ENCODE measurements at regions not wholly inside any gene's neighbourhood (a gene's known extent, or its start where the extent isn't known, plus 50 kb on each side); places are given as distances from the start of the nearest gene placed in this dataset.

GRCh38 chr15:37245358-37245757 is 145.0 kb upstream of the MEIS2 start:
- Histone ChIP-seq H3K27me3 (ENCODE audit: control insufficient read depth, insufficient read depth, low read length) (no peaks in the 10 kb centered on the region), H3K4me3 (ENCODE audit: low read depth, low read length) (no peak overlapping the region), H3K36me3 (ENCODE audit: control insufficient read depth, insufficient read depth, low read length) (no peaks in the 10 kb centered on the region)
- DNase-seq (ENCODE audit: low read depth) = no peak
- TF ChIP-seq, protein P1, sequence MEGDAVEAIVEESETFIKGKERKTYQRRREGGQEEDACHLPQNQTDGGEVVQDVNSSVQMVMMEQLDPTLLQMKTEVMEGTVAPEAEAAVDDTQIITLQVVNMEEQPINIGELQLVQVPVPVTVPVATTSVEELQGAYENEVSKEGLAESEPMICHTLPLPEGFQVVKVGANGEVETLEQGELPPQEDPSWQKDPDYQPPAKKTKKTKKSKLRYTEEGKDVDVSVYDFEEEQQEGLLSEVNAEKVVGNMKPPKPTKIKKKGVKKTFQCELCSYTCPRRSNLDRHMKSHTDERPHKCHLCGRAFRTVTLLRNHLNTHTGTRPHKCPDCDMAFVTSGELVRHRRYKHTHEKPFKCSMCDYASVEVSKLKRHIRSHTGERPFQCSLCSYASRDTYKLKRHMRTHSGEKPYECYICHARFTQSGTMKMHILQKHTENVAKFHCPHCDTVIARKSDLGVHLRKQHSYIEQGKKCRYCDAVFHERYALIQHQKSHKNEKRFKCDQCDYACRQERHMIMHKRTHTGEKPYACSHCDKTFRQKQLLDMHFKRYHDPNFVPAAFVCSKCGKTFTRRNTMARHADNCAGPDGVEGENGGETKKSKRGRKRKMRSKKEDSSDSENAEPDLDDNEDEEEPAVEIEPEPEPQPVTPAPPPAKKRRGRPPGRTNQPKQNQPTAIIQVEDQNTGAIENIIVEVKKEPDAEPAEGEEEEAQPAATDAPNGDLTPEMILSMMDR (IDR thresholded peaks at IDR 0.05; ENCODE audit: insufficient read depth, low read length, poor library complexity, severe bottlenecking) = no peak

DNA sequence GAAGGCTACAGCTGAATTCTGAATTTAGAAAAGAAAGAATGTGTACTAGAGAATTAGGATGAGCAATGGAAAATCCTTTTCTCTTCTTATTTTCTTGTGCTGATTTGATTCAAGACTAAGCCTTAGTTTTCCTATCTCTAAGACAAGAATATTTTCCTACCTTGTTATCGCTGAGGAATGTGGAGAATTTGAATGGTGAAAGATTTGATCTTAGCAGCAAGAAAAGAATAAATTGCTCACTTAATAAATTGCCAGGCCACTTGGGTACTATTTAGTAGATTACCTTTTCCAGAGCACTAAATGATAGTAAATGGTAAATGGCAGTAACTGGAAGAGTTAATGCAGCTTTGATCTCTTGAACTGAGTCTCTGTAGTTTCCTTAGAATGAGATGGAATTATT is 145.7 kb upstream of the MEIS2 start:
- Histone ChIP-seq H3K27me3 (ENCODE audit: control insufficient read depth, insufficient read depth, low read length) (no peaks in the 10 kb centered on the region), H3K4me3 (ENCODE audit: low read depth, low read length) (no peak overlapping the region), H3K36me3 (ENCODE audit: control insufficient read depth, insufficient read depth, low read length) (no peaks in the 10 kb centered on the region)
- TF ChIP-seq, protein P1 (IDR thresholded peaks at IDR 0.05; ENCODE audit: insufficient read depth, low read length, poor library complexity, severe bottlenecking) = no peak
- DNase-seq (ENCODE audit: low read depth) = no peak

DNA sequence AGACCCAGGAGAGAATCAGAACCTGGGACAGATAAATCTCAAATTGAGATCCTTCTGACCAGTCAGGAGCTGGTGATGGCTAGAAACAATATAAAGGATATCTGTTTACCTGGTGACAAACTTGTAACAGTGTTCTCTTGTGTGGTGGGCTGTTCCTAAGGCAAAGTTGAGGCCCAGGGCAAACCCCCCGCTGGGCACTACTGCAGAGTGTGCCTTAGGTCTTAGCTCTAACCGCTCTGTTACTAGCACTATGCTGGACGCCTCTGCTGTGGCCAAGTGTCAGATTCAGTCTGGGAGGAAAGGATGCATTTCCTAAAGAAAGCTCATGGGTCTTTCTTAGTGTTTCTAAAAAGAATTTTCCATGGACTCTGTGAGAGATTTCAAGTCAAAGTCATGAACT is 146.5 kb upstream of the MEIS2 start:
- Histone ChIP-seq H3K4me3 (ENCODE audit: low read depth, low read length) (no peak overlapping the region), H3K27me3 (ENCODE audit: control insufficient read depth, insufficient read depth, low read length) (no peaks in the 10 kb centered on the region), H3K36me3 (ENCODE audit: control insufficient read depth, insufficient read depth, low read length) (no peaks in the 10 kb centered on the region)
- TF ChIP-seq, protein P1 (IDR thresholded peaks at IDR 0.05; ENCODE audit: insufficient read depth, low read length, poor library complexity, severe bottlenecking) = no peak
- DNase-seq (ENCODE audit: low read depth) = no peak

GRCh38 chr15:37249249-37249648 is 148.9 kb upstream of the MEIS2 start:
- Histone ChIP-seq H3K36me3 (ENCODE audit: control insufficient read depth, insufficient read depth, low read length) (no peaks in the 10 kb centered on the region), H3K4me3 (ENCODE audit: low read depth, low read length) (no peak overlapping the region), H3K27me3 (ENCODE audit: control insufficient read depth, insufficient read depth, low read length) (no peaks in the 10 kb centered on the region)
- no peak for DNase-seq (ENCODE audit: low read depth)
- TF ChIP-seq, protein P1 (IDR thresholded peaks at IDR 0.05; ENCODE audit: insufficient read depth, low read length, poor library complexity, severe bottlenecking) = no peak

DNA sequence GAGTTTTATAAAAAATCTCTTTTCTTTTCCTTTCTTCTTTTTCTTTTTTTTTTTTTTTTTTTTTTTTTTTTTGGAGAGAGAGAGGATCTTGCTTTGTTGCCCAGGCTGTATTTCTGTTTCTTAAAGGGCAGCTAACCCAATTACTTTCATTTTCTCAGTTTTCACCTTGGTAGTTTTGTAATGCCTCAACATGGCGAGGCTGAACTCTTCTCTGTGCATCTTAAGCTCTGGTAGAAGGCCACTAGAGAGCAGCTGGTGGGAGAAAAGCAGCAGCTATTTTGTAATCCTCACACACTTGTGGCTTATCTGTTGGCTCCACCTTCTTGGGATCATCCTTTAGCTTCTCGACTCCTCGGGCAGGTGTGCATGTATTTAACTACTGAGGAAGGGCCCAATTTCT is 152.2 kb upstream of the MEIS2 start:
- Histone ChIP-seq H3K36me3 (ENCODE audit: control insufficient read depth, insufficient read depth, low read length) (no peaks in the 10 kb centered on the region), H3K4me3 (ENCODE audit: low read depth, low read length) (no peak overlapping the region), H3K27me3 (ENCODE audit: control insufficient read depth, insufficient read depth, low read length) (no peaks in the 10 kb centered on the region)
- DNase-seq (ENCODE audit: low read depth) = no peak
- TF ChIP-seq, protein P1 (IDR thresholded peaks at IDR 0.05; ENCODE audit: insufficient read depth, low read length, poor library complexity, severe bottlenecking) = no peak

DNA sequence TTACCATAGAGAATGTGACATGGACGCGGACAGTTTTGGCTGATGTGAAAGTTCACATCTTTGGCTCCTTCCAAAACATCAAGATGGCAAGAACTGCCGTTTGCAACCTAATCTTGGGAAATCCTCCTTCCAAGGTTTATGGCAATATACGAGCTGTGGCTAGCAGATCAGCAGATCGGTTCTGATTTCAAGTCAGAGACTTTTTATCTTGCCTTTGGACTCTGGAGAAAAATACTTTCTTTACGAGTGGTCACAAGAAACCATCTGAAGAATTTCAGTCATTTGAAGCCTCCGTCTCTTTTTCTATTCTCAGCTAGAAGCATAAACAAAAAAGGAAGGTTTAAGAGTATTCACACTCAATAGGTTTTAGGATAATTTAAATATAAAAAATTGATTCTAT is 153.5 kb upstream of the MEIS2 start:
- H3K4me3 ChIP-seq (ENCODE audit: low read depth, low read length) = no peak overlapping the region
- no peaks in the 10 kb centered on the region for H3K36me3 ChIP-seq (ENCODE audit: control insufficient read depth, insufficient read depth, low read length)
- no peaks in the 10 kb centered on the region for H3K27me3 ChIP-seq (ENCODE audit: control insufficient read depth, insufficient read depth, low read length)
- TF ChIP-seq, protein P1 (IDR thresholded peaks at IDR 0.05; ENCODE audit: insufficient read depth, low read length, poor library complexity, severe bottlenecking) = no peak
- DNase-seq (ENCODE audit: low read depth) = no peak

Measured in kidney epithelial cell (primary cell).